ENCODE measurements at regions not wholly inside any gene's neighbourhood (a gene's known extent, or its start where the extent isn't known, plus 50 kb on each side); places are given as distances from the start of the nearest gene placed in this dataset.

GRCh38 chr7:16034866-16035265, 348.4 kb upstream of the MEOX2 start:
- Histone ChIP-seq H4K20me1 (ENCODE audit: insufficient read depth, low read length, poor library complexity, severe bottlenecking) (no peaks in the 10 kb centered on the region), H3K79me2 (ENCODE audit: insufficient read depth, low read length) (no peaks in the 10 kb centered on the region), H3K9ac (ENCODE audit: low read depth, low read length, poor library complexity, severe bottlenecking) (no peak overlapping the region), H3K9me2 (replicated peaks; ENCODE audit: low read depth, low read length) (no peaks in the 10 kb centered on the region), H3K4me1 (ENCODE audit: insufficient read depth, low read length, poor library complexity, severe bottlenecking) (peaks cover 6% of the 10 kb centered on the region), H2AFZ (ENCODE audit: low read length) (no peak overlapping the region), H3K9me3 (ENCODE audit: insufficient read depth, low read depth, low read length) (no peaks in the 10 kb centered on the region), H3K36me3 (ENCODE audit: insufficient read depth, low read length) (no peaks in the 10 kb centered on the region), H3K27me3 (ENCODE audit: insufficient read depth, low read length, poor library complexity, severe bottlenecking) (no peaks in the 10 kb centered on the region), H3K4me3 (ENCODE audit: low read length, poor library complexity, severe bottlenecking) (no peak overlapping the region), H3F3A (ENCODE audit: low read depth) (no peaks in the 10 kb centered on the region), H3K4me2 (ENCODE audit: low read depth, low read length, poor library complexity, severe bottlenecking) (no peak overlapping the region)
- no peak for TF ChIP-seq EZH2phosphoT487 (IDR thresholded peaks at IDR 0.05; ENCODE audit: borderline replicate concordance)
- TF ChIP-seq, protein P1, sequence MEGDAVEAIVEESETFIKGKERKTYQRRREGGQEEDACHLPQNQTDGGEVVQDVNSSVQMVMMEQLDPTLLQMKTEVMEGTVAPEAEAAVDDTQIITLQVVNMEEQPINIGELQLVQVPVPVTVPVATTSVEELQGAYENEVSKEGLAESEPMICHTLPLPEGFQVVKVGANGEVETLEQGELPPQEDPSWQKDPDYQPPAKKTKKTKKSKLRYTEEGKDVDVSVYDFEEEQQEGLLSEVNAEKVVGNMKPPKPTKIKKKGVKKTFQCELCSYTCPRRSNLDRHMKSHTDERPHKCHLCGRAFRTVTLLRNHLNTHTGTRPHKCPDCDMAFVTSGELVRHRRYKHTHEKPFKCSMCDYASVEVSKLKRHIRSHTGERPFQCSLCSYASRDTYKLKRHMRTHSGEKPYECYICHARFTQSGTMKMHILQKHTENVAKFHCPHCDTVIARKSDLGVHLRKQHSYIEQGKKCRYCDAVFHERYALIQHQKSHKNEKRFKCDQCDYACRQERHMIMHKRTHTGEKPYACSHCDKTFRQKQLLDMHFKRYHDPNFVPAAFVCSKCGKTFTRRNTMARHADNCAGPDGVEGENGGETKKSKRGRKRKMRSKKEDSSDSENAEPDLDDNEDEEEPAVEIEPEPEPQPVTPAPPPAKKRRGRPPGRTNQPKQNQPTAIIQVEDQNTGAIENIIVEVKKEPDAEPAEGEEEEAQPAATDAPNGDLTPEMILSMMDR (conservative IDR thresholded peaks at IDR 0.05; ENCODE audit: low read length), result no peak

DNA sequence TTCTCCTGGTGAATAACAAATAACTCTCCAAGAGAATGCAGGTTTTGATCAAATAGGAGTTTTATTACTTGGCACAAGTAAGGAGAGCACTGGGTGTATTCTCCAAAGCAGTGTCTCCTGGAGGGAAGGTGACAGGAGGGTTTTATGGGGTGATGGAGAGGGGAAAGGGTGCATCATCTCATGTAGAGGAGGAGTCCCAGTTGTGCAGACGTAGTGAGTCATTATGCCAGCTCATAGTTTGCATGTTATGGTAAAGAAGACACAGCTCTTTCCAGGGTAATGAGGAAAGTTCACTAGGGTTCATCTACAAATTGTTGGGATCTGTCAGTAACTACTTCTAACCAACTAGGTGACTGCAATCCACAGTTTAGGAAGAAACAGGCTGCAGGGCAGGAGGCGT, 347.9 kb upstream of the MEOX2 start:
- Histone ChIP-seq H3K27me3 (ENCODE audit: insufficient read depth, low read length, poor library complexity, severe bottlenecking) (no peaks in the 10 kb centered on the region), H4K20me1 (ENCODE audit: insufficient read depth, low read length, poor library complexity, severe bottlenecking) (no peaks in the 10 kb centered on the region), H3K79me2 (ENCODE audit: insufficient read depth, low read length) (no peaks in the 10 kb centered on the region), H3K9me2 (replicated peaks; ENCODE audit: low read depth, low read length) (no peaks in the 10 kb centered on the region), H3K4me2 (ENCODE audit: low read depth, low read length, poor library complexity, severe bottlenecking) (no peak overlapping the region), H3F3A (ENCODE audit: low read depth) (no peaks in the 10 kb centered on the region), H3K9me3 (ENCODE audit: insufficient read depth, low read depth, low read length) (no peaks in the 10 kb centered on the region), H3K4me3 (ENCODE audit: low read length, poor library complexity, severe bottlenecking) (no peak overlapping the region), H3K4me1 (ENCODE audit: insufficient read depth, low read length, poor library complexity, severe bottlenecking) (peaks cover 6% of the 10 kb centered on the region), H2AFZ (ENCODE audit: low read length) (no peak overlapping the region), H3K9ac (ENCODE audit: low read depth, low read length, poor library complexity, severe bottlenecking) (no peak overlapping the region), H3K36me3 (ENCODE audit: insufficient read depth, low read length) (no peaks in the 10 kb centered on the region)
- TF ChIP-seq EZH2phosphoT487 (IDR thresholded peaks at IDR 0.05; ENCODE audit: borderline replicate concordance), result no peak
- TF ChIP-seq, protein P1 (conservative IDR thresholded peaks at IDR 0.05; ENCODE audit: low read length), result no peak

- Histone ChIP-seq H3K4me1 (ENCODE audit: insufficient read depth, low read length, poor library complexity, severe bottlenecking) (peaks cover 7% of the 10 kb centered on the region), H3K79me2 (ENCODE audit: insufficient read depth, low read length) (no peaks in the 10 kb centered on the region), H3K9me3 (ENCODE audit: insufficient read depth, low read depth, low read length) (no peaks in the 10 kb centered on the region), H3K4me3 (ENCODE audit: low read length, poor library complexity, severe bottlenecking) (no peak overlapping the region), H3K9ac (ENCODE audit: low read depth, low read length, poor library complexity, severe bottlenecking) (no peak overlapping the region), H3K4me2 (ENCODE audit: low read depth, low read length, poor library complexity, severe bottlenecking) (no peak overlapping the region), H3K36me3 (ENCODE audit: insufficient read depth, low read length) (no peaks in the 10 kb centered on the region), H2AFZ (ENCODE audit: low read length) (peak overlapping the region; percentile 44; the same call in 1 of the 2 replicates), H3K9me2 (replicated peaks; ENCODE audit: low read depth, low read length) (no peaks in the 10 kb centered on the region), H3F3A (ENCODE audit: low read depth) (no peaks in the 10 kb centered on the region), H4K20me1 (ENCODE audit: insufficient read depth, low read length, poor library complexity, severe bottlenecking) (no peaks in the 10 kb centered on the region), H3K27me3 (ENCODE audit: insufficient read depth, low read length, poor library complexity, severe bottlenecking) (no peaks in the 10 kb centered on the region)
- TF ChIP-seq, protein P1 (conservative IDR thresholded peaks at IDR 0.05; ENCODE audit: low read length), result no peak
- no peak for TF ChIP-seq EZH2phosphoT487 (IDR thresholded peaks at IDR 0.05; ENCODE audit: borderline replicate concordance)
These were observed 346.8 kb upstream of the MEOX2 start for GRCh38 chr7:16033233-16033632.
